Muscle of back (tissue), 3 donors: ENCODE measurements at regions not wholly inside any gene's neighbourhood (a gene's known extent, or its start where the extent isn't known, plus 50 kb on each side); places are given as distances from the start of the nearest gene placed in this dataset.
A peak's percentile ranks its signal among the peaks of the same experiment; 100 is the strongest.

Experiments
- DNase-seq, 3 donors: peaks; one replicate each; pipeline versions ENCODE4 v3.0.0 to v3.0.0-alpha.2; 2013

GRCh38 chr12:28107679-28108078 lies 82.6 kb upstream of the CCDC91 start:
- DNase-seq = no peak

DNA sequence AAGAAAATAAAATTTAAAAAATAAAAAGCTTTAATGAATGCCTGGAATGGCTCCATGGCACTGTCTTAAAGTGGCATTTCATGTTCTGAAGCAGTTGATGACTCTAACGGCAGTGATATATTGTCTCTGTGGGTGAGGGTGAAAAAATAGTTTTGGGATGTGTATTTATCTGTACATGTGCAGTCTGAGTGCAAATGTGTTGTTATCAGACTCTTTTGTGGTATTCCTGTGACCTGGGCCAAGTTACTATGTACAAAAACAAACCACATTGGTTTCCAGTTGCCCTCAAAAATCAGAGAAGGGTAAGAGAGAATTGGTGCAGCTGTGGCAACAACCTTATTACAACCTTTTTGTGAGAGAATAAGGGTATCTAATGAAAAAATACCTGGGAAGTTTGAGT lies 81.7 kb upstream of the CCDC91 start:
- DNase-seq = no peak

- no peak for DNase-seq
Measured at GRCh38 chr12:28110329-28110728, 79.9 kb upstream of the CCDC91 start.

- no peak for DNase-seq
Measured at GRCh38 chr12:28114488-28114887, 75.8 kb upstream of the CCDC91 start.

DNA sequence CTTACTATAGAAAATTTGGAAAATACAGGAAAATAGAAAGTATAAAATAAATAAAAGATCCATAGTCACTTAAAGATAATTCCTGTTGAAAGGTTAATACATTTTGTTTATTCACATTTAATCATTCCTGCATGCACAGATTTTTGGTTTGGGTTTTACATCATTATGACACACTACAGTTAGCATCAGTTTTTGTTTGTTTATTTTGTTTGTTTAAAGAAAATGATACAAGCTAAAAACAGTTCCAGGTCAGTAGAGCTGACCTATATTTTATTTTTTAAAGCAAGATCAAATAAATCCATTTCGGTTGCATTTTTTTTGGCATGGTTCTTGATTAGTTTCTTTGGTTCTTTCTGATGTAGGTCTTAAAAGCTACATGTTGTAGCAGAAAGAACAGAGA lies 68.8 kb upstream of the CCDC91 start:
- no peak for DNase-seq

DNA sequence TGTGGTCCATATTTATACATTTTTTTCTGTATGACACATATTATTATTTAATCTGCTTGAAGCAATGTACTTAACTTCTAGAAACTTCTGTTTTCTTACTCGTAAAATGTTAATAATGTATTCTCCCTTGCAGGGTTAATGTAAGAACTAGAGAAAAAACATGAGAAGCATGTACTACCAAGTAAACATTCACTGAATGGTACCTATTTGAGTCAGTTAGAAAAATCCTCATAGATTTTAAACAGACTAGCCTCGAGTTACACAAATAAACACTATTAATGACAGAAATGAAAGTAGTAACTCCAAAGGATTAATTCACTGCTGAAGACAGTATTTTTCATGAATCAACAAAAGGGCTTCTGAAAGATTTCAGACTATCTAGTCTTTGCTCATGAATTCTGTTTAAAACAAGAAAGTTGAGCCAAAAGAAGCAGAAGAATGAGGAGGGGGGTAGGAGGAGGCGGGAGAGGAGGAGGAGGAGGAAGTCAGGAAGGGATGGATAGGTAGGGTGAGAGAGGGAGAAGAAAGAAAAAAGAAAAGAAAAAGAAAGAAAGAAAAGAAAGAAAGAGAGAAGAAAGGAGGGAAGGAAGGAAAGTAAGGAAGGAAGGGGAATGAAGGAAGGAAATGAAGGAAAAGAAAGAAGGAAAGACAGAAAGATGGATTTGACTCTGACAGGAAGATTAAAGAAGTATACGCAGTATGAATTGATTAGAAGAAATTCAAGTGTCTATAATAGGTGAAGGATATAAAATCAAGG lies 68.2 kb upstream of the CCDC91 start:
- no peak for DNase-seq

DNA sequence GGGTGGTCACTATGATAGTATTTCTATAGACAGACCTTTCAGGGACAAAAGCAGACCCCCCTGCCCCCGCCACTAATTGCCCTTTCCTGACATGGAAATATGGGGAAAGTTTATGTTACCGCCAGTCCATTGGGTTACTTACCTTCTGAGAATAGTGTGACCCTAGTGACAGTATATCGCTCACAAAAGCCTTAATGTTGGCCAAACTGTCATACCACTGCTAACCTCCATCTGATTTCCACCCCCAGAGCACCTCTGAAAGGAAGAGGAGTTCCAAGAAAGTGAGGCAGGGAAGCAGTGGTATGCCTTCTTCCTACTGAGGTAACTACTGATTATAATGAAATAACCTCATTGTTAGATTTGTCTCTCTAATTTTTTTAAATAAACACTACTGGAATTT lies 67.5 kb upstream of the CCDC91 start:
- DNase-seq = no peak

- no peak for DNase-seq
Measured at GRCh38 chr12:28127455-28127854, 62.8 kb upstream of the CCDC91 start.

GRCh38 chr12:28129031-28129430 lies 61.2 kb upstream of the CCDC91 start:
- no peak for DNase-seq

DNA sequence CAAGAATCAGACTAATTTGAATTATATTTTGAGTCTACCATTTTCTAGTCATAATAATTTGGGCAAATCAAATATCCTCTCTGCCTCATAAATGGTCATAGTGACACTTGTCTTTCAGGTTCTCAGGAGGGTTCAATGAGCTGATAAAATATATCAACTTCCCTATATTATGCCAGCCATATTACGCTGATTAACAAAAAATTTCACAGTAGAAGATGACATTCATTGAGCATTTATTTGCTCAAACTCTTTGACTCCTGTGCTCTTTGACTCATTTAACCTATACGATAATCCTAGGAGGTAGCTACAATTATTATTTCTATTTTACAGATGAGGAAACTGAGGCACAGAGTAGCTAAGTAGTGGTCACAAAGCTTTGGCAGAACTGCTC lies 60.0 kb upstream of the CCDC91 start:
- DNase-seq = no peak

DNA sequence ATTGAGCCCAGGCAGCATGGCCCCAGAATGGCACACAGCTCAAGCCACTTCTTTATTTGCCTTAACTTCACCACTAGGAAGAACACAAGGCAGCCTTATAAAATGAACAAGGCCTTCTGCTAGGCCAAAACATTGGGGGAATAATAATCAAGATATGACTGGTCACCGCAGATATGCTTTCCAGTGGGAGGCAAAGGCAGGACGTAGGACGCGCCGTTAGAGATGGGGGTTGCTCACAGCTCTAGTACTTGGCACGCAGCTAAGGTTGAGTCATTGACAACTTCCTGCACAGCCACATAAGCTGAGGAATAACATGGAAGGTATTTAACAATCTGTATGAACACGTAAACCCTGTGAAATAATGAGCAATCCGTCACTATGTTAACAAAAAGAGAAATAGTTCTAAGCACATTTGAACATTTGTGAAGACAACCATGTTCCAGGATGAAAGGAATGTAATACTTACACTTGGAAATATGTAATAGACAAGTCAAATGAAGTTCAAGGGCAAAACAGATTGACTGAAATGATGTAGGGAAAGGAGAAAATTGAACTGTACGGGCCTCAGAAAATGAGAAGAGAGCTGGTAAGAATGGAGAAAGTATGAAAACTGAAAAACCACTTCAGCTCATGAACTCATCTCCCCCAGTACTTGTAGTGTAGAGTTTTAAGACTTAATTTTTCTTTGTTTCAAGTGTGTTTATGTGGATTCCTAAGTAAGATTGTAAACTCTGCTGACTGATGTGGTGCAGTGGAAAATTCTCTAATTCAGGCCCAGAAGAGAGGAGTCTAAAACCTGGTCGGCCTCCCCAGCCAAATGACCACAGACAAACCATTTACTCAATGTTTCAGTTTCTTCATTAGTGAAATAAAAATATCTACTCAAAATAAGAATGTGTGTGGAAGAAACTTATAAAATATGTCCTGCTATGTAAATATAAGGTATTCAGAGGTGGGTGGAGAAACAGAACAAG lies 59.3 kb upstream of the CCDC91 start:
- peak in 2 of 3 donors; percentile 26 to 97 for DNase-seq

- no peak for DNase-seq
Measured at GRCh38 chr12:28132398-28132797, 57.9 kb upstream of the CCDC91 start.

GRCh38 chr12:28135801-28136439 lies 54.3 kb upstream of the CCDC91 start:
- no peak for DNase-seq

DNA sequence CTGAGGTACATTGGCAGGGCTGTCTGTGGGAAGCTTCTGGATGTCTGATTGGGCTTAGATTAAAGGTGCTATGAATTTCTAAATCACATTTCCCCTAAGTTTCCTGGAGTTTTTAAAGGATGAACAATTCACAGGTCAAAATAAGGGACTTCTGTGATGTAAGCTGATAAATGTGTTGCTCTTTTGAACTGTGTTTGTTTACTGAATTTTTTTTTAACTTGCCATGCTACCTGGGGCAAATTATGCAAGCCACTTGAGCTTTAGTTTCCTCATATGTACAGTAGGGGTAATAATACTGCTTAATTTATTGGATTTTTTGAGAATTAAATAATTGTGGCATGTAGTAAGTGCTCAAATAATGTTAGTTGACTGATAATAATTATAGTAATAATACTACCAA lies 52.8 kb upstream of the CCDC91 start:
- DNase-seq = no peak

- no peak for DNase-seq
Measured at GRCh38 chr12:28140404-28140803, 49.9 kb upstream of the CCDC91 start.
